NCI-H1694 (cell line): ENCODE measurements at regions not wholly inside any gene's neighbourhood (a gene's known extent, or its start where the extent isn't known, plus 50 kb on each side); places are given as distances from the start of the nearest gene placed in this dataset.

Experiments
- DNase-seq: peaks from one replicate; lab custom pipeline; 2025; lab: John Stamatoyannopoulos, UW

DNA sequence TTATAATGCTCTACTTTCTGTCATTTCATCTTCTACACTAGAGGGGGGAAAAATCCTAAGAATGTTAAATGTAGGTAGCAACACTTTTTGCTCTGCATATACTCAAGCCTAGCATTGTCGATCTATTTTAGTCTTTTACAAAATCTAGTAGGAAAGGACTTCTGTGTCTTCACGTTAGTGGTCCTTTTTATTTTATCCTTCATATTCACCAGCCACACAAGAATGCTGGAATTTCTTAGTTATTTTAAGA lies 253.0 kb upstream of the FLRT2 start:
- DNase-seq = no peak

DNA sequence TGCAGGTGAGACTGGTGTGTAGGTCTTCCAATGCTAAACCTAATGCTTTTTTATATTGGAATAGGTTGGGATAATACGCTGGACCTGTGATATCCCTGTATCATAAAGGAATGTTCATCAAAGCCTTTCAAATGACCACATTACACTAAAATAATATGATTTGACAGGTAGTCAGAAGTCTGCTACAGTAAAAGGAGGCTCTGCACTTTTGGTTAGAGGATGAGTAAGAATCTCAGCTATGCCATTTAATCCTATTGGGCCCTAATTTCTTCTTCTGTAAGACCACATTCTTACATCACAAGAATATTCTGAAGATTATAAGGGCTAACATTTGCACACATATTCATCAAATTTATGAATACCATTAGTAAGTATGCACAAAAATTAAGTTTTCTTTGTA lies 250.5 kb upstream of the FLRT2 start:
- DNase-seq = no peak

DNA sequence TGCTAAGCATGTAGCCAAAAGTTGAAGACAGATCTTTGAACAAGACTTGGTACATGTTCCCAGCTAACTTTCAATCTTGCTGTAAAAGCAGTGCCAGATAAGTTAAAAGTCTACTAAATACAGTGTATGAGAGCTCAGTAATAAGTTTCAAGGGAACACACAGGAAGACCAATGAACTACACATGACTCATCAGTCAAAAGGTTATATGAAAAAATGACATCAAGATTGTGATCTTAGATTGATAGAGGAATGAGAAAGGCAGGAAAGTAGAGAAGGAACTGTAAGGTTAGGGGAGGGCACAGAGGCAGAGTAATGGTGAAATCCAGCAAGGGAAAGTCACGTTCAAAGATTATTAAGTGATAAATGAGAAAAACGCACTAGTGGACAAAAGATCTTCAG lies 249.9 kb upstream of the FLRT2 start:
- DNase-seq = no peak

DNA sequence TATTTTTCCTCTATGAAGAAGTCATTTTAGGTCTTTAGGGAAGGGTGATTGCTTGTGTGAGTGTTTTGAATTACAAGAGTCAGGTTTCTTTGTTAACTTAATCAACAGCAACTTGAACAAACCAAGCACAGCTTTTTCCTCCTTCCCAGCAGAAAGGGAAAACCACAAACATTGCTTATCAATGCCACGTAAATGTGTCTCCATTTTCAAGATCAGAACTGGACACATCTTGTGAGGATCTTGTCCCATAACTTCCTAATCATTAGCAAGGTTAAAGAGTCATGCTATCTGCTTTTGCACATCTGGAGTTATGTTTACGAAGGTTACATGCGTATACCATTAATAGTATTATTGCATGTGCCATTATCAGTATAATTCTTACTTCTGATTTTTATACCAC lies 248.0 kb upstream of the FLRT2 start:
- DNase-seq = no peak

DNA sequence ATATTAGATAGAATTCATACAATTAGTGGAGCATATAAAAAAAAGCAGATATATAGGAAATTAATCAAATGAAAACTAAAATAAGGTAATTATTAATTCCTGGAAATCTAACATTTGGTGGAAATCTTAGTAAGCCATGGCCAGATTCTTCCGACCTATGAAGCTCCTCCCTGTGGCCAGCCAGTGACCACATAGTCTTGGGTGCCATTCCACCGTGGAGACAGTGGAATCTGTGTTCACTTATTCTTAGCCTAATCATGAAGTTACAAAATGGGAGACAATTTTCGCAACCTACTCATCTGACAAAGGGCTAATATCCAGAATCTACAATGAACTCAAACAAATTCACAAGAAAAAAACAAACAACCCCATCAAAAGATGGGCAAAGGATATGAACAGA lies 241.9 kb upstream of the FLRT2 start:
- no peak for DNase-seq

DNA sequence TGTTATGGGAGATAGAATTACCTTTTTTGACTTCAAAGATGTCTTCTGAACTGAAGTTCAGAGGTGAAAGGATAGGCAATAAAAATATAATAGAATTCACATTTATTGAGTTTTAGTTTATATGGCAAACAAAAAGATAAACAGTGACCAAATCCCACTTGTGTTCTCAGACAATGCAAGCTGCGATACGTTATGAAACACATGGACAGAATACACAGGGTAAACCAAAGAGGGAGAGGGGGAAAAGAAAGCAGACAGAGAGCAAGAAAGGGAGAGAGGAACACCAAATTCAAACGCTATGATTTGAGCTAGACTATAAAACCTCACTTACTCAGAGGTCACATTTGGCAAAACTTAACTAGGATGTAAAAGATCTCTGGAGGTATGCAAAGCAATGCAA lies 238.2 kb upstream of the FLRT2 start:
- DNase-seq = no peak

DNA sequence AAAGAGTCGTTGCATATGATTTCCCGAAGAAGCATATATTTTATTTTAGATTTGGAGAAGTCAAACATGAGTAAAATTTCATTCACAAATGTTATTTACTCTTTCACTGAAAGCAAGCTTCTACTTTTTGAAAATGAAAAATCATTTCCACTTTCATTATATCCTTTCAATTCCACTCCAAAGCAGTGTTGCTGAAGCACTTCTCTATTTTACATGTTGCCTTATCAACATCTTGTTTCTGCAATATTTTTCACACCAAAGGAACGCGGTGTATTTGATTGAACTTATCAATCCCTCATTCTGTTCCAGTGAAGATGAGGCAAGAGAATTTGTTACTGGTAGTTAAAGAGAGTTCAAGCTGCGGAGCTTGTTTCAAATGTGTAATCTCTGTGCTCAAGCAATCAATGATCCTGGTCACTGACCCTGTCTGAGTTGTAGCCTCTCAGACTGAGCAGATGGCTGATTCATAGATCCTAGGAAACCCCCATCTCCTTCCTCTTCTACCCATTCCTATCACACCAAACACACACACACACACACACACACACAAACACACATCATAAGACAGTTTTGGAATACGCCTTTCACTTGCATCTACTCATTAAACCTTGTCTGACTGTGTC lies 236.2 kb upstream of the FLRT2 start:
- DNase-seq = no peak

DNA sequence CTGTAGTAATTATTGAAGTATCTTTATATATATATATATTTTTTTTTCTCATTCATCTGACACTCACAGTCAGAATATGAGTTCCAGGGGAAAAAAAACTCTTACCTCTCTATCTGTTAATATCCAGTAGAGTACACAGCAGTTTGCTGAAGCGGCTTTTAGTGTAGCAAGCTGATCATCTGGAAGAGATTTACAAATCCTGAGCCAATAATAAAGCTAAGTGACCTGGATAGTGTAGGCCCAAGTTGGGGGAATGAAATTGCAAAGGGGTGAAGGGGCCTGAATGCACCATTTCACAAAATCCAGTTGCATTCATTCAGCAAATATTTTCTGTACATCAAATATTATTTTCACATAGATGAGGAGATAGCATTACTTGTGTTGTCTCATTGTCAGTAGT lies 234.6 kb upstream of the FLRT2 start:
- DNase-seq = no peak

DNA sequence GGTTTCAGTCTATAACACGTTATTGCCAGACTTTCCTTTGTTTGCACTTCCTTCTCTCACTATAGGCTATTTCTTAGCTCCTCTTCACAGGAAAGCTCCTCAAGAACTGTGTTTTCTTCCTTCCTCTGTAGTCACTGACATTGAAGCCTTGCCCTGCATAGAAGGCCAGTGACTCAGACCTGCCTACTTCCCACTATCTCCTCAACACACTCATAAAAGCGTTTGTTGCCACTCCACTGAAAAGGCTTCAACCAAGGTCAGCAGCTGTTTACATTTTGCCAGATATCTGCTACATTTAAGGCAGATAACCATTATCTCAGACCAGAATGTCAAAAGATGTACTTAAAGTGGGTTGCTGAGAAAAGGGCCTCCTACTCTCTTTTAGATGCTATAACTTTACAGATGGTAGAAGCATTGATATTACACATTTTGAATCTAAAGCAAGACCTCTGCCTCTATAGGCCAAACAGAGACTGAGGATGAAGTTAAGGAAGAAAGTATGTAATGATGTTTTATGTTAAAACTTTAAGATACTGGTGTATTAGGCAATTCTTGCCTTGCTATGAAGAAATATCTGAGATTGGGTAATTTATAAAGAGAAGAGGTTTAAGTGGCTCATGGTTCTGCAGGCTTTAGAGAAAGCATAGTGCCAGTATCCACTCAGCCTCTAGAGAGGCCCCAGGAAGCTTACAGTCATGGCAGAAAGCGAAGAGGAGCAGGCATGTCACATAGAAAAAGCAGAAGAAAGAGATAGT lies 233.3 kb upstream of the FLRT2 start:
- no peak for DNase-seq

DNA sequence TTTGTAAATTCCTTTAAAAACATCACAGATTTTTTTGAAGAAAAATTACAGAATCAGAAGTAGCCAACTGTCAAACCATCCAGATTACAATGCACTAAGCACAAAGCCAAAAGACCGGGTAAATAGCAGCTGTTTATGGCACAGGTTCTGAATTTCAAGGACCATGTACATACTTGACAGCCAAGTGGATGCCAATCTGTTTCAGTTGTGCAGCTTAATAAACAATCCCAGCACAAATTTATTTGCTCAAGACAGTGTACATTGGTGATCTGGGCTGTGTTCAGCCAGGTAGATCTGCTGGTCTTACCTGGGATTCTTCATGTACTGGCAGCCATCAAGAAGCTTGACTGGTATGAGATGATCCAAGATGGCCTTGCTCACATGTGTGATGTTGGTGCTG lies 229.8 kb upstream of the FLRT2 start:
- DNase-seq = no peak

DNA sequence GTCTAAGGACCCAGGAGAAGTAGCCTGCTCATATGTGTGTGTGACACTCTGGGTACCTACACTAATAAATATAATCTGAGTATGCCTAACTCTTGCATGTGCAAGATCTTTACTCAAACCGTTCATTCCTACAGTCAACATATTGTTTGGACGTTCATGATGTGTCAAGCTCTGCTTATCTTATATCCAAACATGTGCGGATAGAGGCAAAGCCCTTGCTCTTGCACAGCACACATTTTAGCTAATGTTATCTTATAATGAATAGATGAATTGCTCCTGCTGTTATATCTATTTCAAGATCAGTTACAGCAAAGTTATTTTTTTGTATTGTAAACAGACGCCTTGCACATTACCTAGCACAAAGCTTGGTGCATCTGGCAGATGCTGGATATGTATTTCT lies 228.4 kb upstream of the FLRT2 start:
- DNase-seq = no peak

DNA sequence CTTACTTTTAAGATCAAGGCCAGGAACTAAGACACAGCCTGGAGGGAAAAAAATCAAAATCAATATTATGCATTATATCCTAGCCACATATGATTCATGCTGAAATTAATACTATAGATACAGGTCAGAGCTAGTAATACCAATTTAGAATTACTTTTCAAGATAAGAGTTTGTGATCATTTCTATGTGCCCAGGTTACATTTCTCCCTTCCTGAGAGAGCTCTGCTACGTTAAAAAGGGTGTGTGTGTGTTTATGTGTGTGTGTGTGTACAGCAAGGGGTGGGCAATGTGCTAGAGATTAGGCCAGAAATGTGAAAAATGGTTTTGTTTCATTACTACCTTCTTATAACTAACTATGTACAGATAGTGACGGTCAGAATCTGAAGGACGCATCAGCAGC lies 223.9 kb upstream of the FLRT2 start:
- no peak for DNase-seq

DNA sequence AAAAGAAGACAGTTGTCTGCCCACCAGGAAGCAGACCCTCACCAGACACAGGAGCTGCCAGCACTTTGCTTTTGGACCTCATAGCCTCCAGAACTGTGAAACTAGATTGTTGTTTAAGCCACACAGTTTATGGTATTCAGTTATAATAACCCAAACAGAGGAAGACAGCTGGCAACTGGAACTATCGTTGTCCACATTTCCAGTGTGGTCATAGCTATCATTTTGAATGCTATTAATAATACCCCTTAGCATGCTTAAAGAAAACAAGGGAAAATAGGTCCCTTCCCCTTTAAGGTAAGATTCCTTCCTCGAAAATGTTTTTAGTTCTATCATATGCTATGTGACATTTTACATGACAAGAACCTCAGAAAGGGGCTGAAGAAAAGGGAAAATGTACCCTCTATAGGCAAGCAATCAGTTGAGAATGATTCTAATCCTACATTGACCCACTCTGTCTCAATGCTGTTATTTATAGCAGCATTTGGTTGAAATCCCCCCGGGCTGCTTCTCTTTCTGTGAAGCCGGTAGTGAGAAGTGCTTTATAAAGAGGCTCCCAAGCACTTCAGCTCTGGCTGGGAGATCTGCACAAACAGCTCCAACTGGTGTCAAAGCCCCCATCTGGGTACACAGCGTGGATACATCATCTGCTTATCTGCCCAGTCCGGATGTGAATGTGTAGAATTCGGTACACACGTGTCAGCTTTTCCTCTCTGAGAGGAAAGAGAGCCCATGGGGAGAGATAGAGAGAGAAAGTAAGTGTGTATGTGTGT lies 221.2 kb upstream of the FLRT2 start:
- DNase-seq = peak; percentile 33

DNA sequence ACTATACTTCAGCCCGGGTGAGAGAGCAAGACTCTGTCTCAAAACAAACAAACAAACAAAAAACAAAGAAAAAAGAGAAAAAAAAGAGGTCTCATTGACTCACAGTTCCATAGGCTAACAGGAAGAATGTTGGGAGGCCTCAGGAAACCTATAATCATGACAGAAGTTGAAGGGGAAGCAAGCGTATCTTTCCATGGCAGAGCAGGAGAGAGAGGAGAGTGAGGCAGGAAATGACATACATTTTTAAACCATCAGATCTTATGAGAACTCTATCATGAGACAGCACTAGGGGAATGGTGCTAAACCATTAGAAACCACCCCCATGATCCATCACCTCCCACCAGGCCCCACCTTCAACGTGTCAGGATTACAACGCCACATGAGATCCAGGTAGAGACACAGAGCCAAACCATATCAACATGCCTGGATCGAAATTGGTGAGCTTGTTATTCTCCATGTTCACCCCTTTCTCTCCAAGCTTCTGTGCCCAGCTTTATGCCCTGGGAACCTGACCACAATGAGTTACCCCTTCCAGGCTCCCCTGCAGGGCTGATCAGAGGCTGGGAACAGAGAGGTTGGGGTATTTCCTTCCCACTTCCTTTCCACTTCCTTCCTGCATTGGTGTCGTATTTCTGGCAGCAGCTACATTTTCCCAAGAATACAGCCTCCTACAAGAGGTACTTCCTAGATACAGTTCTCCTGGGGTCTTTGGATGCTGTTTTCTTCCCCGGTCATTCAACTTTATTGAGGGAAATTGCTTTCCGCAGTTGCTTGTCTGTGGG lies 219.3 kb upstream of the FLRT2 start:
- no peak for DNase-seq

DNA sequence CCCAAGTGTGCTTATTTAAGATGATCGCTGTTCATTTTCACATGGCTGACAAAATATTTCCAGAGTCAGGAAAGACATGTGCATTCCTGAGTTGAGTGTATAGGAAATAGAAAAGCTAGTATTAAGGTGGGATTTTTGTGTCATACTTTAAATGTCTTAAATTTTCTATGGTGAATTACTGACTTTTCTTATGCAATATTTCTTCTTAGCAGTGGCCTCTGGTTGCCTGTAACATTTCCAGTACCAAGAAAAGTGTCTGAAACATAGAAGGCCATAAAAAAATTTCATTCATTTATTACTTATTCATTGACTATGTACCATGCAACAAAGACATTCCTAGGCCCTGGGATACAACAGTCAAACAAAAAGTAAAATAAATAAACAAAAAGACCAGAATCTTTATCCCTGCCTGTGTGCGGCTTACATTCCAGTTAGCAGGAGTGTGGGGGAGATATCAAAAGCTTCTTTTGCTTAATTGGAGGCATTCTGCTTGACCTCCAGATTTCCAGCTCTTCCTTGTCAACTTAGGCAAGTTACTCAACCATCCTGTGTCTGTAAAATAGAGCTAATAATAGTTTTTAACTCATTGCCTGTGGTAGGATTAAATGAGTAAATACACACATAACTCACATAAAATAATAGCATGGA lies 216.3 kb upstream of the FLRT2 start:
- no peak for DNase-seq

DNA sequence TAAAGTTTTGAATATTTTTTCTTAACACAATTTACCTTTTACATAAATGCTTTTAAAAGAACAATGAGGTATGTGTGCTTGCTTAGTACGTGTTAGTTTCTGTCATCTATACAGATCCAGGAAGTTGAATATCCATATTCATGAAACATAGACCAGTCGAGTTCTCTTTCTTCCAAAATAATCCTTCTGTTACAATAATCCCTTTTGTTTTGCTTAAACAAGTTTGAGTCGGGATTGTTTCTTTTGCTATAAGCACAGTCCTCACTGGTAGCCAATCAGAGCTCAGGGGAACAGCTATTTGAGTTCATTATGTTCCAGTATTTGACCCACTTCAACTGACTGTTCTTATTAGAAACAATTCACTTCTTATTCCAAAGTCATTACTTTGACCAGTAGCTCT lies 214.7 kb upstream of the FLRT2 start:
- DNase-seq = no peak

DNA sequence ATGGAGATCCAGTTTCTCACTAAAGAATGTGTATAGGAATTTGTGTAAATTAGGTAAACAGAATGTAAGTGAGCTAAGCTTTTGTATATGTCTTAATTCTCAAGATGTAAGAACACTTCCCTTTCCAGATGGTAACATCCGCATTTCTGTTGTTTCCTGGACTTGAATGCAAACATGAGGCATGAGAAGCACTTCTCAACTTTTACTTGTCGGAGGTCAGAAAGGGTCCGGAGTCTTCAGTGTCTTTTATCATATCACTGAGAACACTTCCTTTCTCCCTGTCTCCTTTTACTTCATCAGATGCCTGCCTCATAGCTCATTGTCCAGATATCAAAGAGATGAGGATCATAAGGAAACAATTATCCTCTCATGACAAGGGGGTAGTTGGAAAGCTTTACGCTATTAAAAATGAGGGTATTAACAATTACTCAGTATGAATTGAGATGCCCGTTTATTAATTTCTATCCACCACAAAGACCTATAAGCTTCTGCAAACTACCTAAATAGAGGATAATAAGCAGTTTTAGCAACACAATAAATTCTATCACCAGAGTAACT lies 214.1 kb upstream of the FLRT2 start:
- DNase-seq = no peak

DNA sequence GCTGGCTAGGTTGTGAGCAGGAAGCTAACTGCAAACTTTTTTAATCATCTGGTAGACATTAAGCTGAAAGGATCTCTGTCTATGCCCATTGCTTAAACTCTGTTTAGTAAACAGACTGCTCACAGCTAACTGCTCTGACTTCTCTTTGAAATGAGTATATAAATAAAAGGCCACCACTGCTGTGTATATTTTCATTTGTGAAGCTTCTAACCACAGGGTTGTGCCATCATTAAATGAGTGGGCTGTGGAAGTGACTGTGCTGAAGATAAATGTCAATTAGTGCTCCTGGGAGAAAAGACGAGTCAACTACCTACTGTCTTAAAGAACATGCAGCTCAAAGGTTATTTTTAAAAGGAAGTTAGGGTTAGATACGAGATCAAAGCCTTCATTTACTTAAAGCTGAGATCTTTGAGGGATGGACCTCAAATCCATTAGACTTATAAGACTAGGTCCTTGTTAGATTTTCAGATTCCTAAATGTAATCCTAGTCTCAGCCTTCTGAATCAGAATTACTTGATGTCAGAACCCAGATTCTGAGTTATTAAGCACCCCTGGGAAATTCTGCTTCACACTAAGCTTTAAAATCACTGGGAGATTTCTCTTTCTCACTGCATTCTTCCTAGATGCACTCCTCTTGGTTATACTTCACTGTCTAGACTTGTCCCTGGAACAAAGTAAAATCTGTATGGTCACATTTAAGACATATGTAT lies 213.1 kb upstream of the FLRT2 start:
- no peak for DNase-seq

DNA sequence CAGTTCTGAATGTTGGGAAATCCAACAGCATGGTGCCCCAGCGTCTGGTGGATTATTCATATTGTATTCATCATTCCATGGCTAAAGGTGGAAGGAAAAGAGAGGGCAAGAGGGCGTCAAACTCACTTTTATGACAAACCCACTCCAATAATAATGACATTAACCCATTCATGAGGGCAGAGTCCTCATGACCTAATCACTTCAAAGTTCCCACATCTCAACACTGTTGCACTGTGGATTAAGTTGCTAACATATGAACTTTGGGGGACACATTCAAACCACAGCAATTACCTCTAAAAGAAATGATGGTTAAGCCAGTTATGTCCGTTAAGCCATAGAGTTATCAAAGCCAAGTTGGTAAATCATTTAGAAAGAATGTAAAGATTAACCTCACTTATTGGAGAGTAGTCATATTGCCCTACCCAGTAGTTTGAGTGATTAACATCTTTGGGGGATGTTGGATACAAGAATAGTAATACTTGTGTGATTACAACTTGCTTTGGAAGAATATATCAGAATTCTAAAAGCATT lies 212.4 kb upstream of the FLRT2 start:
- DNase-seq = no peak

DNA sequence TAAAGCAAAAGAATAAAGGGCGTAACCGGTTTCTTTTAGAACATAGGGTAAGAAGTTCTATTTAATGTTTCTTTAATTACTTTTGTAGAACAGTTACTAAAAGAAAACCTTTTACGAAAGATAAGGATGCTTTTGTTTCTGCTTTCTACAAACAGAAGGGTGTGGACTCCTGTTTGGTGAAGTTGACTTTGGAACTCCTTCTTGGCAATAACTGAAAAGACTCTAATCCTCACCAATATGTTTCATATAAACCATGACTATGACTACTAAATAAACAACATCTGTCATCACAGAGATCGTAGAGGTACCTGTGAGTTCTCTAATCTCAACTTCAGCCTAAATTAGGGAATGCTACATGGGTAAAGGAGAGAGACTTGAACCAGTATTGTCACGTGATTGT lies 210.8 kb upstream of the FLRT2 start:
- no peak for DNase-seq

DNA sequence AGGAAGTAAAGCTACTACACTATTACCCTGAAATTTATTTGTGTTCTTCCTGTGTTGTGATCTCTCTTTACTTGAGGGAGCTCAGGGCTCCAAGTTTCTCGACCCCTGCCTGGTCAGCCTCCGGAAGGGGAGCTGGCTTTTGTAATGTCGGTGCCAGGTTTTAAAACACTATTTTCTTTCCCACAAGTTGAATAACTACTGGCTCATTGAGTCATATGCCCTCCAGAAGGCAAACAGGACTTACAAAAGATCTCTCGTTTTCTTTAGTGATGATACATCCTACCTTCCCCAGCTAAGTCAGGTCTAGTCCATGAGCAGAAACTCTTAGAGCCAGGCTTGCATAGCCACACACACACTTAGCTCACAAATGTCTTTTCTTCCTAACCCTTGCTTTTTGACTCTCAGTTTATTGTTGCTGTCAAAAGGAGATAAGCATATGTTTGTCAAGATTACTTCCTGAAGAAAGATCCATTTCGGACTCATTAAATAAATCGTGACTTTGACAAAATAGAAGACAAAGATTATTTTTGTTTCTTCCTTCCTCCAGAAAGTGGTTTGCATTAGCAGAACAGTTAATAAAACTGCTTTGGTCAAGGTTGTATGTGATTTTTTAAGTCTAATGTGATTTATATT lies 209.8 kb upstream of the FLRT2 start:
- DNase-seq = no peak
